ENCODE measurements at regions not wholly inside any gene's neighbourhood (a gene's known extent, or its start where the extent isn't known, plus 50 kb on each side); places are given as distances from the start of the nearest gene placed in this dataset.
A peak's percentile ranks its signal among the peaks of the same experiment; 100 is the strongest.

DNA sequence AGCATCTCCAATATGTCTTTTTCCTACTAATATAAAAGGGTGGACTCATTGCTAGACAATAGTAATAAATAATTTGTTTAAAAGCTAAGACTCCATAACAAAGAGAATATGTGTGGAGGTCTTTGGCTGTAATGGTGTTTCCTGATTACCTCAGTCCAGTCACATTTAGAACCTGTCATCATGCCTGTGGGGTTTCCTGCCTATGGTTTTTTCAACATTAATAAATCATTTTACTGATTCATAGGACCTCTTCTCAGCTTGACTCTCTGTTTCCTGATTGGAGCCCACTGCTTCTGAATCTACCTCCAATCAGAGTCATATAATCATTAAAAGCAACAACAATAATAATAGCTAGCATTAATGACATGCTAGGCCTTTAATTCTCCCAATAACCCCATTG is 52.4 kb upstream of the GNAI1 start:
- intact Hi-C loops (cut with micrococcal nuclease): no loop called here
- Mint-ChIP-seq H3K9me3 (no peaks in the 10 kb centered on the region), H3K36me3 (ENCODE audit: low read depth) (no peaks in the 10 kb centered on the region), H3K27me3 (no peaks in the 10 kb centered on the region), H3K4me1 (ENCODE audit: low read depth) (peaks cover 12% of the 10 kb centered on the region), H3K4me3 (no peak overlapping the region), H3K27ac (no peak overlapping the region)

DNA sequence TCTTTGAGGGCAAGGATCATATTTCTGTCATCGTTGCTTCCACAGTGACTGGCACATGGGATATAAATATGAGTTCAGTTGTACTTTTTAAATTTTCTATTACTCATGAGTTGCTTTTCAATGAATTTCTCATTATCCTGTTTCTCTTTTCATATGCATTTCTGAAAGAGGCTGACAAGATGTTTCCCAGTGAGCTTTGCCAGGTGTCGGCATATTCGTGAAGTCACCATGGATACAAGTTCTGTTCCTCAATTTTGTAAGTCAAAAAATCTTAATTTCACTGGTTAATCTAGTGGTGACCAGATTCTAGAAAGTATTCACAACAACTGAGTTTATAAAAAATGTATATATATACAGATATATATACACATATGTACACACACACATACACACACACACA is 55.7 kb upstream of the GNAI1 start:
- H3K4me1 Mint-ChIP-seq (ENCODE audit: low read depth): peaks cover 12% of the 10 kb centered on the region

DNA sequence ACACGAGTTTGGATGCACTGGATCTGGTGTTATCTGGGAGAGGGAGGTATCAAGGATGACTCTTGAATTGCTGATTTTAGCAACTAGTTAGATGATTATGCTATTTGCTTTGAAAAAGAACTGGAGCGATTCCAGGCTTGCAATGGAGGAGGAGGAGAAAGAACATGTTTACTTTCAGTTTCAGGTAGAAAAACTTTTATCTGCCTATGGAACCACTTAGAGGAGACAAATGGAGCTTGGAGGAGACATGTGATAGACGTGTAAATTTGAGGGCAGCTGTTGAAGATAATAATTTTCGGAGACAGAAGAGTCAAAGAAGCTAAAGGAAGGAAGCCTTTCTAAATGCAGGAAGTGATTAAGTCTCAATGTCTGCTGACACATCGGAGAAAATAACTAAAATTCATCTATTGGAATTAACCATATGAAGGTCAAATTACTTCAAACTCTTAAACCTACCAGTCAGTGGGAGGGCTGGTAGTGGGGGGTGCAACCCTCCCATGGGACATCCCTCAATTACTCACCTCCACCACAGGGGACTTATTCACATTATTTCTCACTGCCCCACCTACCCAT is 56.4 kb upstream of the GNAI1 start:
- Mint-ChIP-seq H3K27ac (peak overlapping the region; percentile 21), H3K27me3 (no peaks in the 10 kb centered on the region), H3K36me3 (ENCODE audit: low read depth) (no peaks in the 10 kb centered on the region), H3K9me3 (peaks cover 9% of the 10 kb centered on the region), H3K4me3 (peak overlapping the region; percentile 72), H3K4me1 (ENCODE audit: low read depth) (peaks cover 12% of the 10 kb centered on the region)
- intact Hi-C loops (cut with micrococcal nuclease): no loop called here

More for the DNA sequence above, 55.7 kb upstream of the GNAI1 start:
- Mint-ChIP-seq H3K27me3 (no peaks in the 10 kb centered on the region), H3K36me3 (ENCODE audit: low read depth) (no peaks in the 10 kb centered on the region), H3K9me3 (peaks cover 7% of the 10 kb centered on the region), H3K27ac (no peak overlapping the region), H3K4me3 (no peak overlapping the region)
- intact Hi-C loops (cut with micrococcal nuclease): no loop called here

DNA sequence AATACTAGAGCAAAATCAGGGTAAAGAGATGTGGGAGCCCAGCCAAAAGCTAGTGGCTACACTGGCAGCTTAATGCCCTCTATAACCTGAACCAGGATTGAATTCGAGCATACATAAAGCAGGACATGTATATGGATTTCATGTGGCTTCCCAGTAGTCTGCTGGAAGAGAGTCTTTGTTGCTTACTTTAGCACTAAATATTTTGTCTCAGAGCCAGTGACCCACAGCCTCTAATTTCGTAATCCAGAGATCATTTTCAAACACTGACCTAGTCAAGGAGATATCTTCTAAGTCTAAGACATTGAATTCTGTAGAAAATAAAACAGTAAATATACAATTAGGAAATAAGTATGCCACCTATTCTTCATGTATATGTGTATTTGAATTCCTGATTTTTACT is 64.2 kb upstream of the GNAI1 start:
- intact Hi-C loops (cut with micrococcal nuclease): no loop called here
- Mint-ChIP-seq H3K4me3 (no peak overlapping the region), H3K27ac (no peak overlapping the region), H3K9me3 (peaks cover 9% of the 10 kb centered on the region), H3K36me3 (ENCODE audit: low read depth) (no peaks in the 10 kb centered on the region), H3K27me3 (no peaks in the 10 kb centered on the region), H3K4me1 (ENCODE audit: low read depth) (no peaks in the 10 kb centered on the region)

DNA sequence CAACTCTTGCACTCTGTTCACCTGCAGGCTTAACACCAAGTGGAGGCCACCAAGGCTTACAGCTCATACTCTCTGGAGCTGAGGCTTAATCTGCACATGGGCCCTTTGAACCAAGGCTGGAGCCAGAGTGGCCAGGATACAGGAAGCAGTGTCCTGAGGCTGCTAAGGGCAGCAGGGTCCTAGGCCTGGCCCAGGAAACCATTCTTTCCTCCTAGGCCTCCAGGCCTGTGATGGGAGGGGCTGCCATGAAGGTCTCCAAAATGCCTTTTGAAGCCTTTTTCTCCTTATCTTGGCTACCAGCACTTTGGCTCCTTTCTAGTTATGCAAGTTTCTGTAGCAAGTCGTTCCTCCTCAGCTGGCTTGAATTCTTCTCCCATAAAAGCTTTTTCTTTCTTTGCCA is 68.0 kb upstream of the GNAI1 start:
- Mint-ChIP-seq H3K36me3 (ENCODE audit: low read depth) (no peaks in the 10 kb centered on the region), H3K27ac (no peak overlapping the region), H3K4me3 (no peak overlapping the region), H3K27me3 (no peaks in the 10 kb centered on the region), H3K4me1 (ENCODE audit: low read depth) (no peaks in the 10 kb centered on the region), H3K9me3 (no peaks in the 10 kb centered on the region)
- intact Hi-C loops (cut with micrococcal nuclease): no loop called here

DNA sequence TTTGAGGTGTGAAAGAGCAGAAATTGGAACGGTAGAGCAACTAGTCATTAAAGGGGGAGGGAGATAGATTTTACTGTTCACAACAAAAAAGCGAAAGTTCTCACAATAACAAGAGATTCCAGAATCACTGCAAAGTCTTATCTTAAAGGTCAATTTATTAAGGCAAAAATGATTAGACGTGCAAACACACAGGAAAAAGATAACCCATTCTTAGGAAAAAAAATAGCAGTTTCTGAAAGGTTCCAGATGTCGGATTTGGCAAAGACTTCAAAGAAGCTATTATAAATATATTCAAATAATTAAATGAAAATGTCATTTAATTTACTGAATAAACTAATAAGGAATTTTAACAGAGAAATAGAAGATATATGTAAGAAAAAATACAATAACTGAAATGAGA is 70.8 kb upstream of the GNAI1 start:
- intact Hi-C loops (cut with micrococcal nuclease): loop anchor here (5.0 kb wide), 1 partner anchor 328 kb away; no protein-coding TSS in a partner anchor
- Mint-ChIP-seq H3K4me3 (no peak overlapping the region), H3K36me3 (ENCODE audit: low read depth) (no peaks in the 10 kb centered on the region), H3K4me1 (ENCODE audit: low read depth) (no peaks in the 10 kb centered on the region), H3K9me3 (no peaks in the 10 kb centered on the region), H3K27me3 (no peaks in the 10 kb centered on the region), H3K27ac (no peak overlapping the region)

DNA sequence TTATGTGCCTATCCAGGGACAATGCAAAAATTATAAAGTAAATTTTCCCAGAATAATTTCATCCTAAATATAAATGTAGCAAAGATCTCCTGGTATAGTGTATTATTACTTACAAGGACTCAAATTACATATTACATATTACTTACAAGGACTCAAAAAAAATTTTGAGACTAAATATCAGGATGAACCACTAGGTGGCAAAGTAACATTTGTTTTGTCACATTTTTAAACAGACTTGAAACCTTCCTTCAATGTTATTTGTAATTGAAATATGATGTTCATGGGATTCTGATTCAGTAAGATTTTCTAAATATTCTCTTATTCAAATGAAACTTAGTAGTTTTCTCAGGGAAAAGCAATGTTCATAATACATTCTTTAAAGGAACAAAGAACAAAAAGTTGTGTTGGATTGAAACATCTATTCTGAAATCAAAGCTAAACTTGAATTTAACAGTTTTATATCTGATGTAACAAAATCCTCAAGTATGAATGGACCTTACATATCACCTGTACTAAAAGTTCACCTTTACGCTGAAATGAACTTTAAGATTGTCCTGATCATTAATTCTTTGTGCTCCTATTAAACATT is 74.3 kb upstream of the GNAI1 start:
- Mint-ChIP-seq H3K4me1 (ENCODE audit: low read depth) (no peaks in the 10 kb centered on the region), H3K4me3 (no peak overlapping the region), H3K36me3 (ENCODE audit: low read depth) (no peaks in the 10 kb centered on the region), H3K9me3 (no peaks in the 10 kb centered on the region), H3K27me3 (no peaks in the 10 kb centered on the region), H3K27ac (no peak overlapping the region)
- intact Hi-C loops (cut with micrococcal nuclease): loop anchor here (1.0 to 5.0 kb wide), 2 partner anchors 332 to 599 kb away; no protein-coding TSS in a partner anchor

DNA sequence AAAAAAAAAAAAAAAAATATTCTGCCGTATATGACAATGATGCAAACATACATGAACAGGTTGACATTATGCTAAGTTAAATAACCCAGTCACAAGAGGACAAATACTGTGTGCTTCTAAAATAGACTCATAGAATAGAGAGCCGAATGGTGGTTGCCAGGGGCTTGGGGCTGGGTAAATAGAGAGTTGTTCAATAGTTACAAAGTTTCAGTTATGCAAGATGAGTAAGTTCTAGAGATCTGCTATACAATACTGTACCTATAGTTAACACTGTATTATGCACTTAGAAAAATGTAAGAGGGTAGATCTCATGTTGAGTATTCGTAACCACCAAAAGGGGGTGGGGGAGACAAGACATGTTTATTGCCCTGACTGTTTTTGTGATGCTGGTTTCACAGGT is 77.1 kb upstream of the GNAI1 start:
- Mint-ChIP-seq H3K4me1 (ENCODE audit: low read depth) (no peaks in the 10 kb centered on the region), H3K36me3 (ENCODE audit: low read depth) (no peaks in the 10 kb centered on the region), H3K9me3 (no peaks in the 10 kb centered on the region), H3K27ac (no peak overlapping the region), H3K27me3 (no peaks in the 10 kb centered on the region), H3K4me3 (no peak overlapping the region)
- intact Hi-C loops (cut with micrococcal nuclease): loop anchor here (10.0 kb wide), 1 partner anchor 397 kb away; no protein-coding TSS in a partner anchor

DNA sequence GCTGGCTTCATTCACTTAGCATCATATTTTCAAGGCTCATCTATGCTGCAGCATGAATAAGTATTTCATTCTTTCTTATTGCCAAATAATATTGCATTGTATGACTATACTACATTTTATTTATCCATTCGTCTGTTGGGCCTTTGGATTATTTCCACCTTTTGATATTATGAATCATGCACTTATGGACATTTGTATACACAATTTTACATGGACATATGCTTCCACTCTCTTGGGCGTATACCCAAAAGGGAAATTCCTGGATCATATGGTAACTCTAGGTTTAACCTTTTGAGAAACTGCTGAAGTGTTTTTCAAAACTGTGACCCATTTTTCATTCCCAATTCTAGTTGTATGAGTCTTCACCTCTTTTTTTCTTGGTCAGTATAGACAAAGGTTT is 80.3 kb upstream of the GNAI1 start:
- H3K27me3 Mint-ChIP-seq: no peaks in the 10 kb centered on the region
- no peak overlapping the region for H3K27ac Mint-ChIP-seq
- intact Hi-C loops (cut with micrococcal nuclease): loop anchor here (10.0 kb wide), 1 partner anchor 400 kb away; no protein-coding TSS in a partner anchor
- no peaks in the 10 kb centered on the region for H3K9me3 Mint-ChIP-seq
- H3K4me1 Mint-ChIP-seq (ENCODE audit: low read depth): no peaks in the 10 kb centered on the region
- no peak overlapping the region for H3K4me3 Mint-ChIP-seq
- no peaks in the 10 kb centered on the region for H3K36me3 Mint-ChIP-seq (ENCODE audit: low read depth)

DNA sequence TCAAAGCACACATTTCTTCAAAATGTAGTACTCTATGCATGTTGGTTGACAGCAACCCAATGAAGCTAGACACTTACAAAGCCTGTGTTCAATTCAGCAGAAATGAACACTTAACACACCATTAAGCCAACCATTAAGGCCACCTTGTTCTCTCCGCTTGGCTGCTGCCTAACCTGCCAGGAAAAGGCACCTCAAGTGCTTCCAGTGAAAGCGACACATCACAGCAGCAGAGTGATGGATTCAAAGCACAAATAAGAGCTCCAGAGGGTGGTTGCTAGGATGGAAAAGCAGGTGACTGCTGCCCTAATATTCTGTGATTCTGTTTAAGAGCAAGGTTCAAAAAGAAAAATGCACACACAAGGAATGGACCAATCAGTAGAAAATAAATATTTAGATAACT is 81.5 kb upstream of the GNAI1 start:
- no peaks in the 10 kb centered on the region for H3K4me1 Mint-ChIP-seq (ENCODE audit: low read depth)
- H3K27me3 Mint-ChIP-seq: no peaks in the 10 kb centered on the region
- H3K4me3 Mint-ChIP-seq: no peak overlapping the region
- intact Hi-C loops (cut with micrococcal nuclease): loop anchor here (10.0 kb wide), 1 partner anchor 402 kb away; no protein-coding TSS in a partner anchor
- no peak overlapping the region for H3K27ac Mint-ChIP-seq
- H3K36me3 Mint-ChIP-seq (ENCODE audit: low read depth): no peaks in the 10 kb centered on the region
- H3K9me3 Mint-ChIP-seq: no peaks in the 10 kb centered on the region

DNA sequence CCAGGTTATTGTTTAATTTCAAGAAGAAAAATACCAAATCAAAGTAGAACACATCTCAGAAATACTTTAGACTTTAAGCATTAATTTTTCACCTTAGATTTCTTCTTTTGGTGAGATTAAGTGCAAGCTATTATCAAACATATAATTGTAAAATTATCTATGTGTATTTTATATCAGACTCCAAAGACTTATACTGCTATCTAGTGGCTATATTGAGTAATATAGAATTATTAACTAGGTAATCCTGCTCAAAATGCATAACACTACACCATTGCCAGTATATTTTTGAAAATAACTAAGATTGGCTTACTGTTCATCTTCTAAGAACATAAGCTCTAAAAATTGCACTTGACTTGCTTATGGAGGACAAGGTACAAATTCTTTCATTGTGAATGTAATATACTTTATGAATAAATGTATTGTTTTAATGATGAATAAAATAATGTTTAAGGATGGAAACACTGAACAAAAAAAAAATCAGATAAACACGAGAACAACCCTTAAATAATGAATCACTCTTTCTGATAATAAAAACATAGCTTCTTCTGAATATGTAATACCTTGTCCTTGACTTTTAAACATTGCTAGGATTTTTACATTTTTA is 86.7 kb upstream of the GNAI1 start:
- Mint-ChIP-seq H3K27ac (no peak overlapping the region), H3K36me3 (ENCODE audit: low read depth) (no peaks in the 10 kb centered on the region), H3K4me1 (ENCODE audit: low read depth) (no peaks in the 10 kb centered on the region), H3K9me3 (peaks cover 11% of the 10 kb centered on the region), H3K4me3 (no peak overlapping the region), H3K27me3 (no peaks in the 10 kb centered on the region)
- intact Hi-C loops (cut with micrococcal nuclease): no loop called here

DNA sequence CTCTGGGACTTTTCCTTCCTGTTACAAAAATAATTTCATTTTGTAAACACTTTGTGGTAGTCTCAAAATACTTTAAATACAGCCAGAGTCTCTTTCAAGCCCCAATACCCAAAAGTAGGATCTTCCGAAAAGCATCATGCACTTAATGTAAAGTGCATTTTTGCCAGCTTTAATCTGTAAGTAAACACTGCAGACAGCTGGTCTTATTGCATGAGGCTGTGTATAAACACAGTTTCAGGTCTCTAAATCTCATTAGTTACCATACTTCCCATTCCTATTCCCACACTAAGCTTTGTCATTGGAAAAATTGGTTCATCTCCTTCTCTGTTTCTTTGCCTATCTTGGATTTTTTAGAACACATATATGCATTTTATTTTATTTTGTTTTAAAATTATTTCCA is 87.6 kb upstream of the GNAI1 start:
- Mint-ChIP-seq H3K27me3 (no peaks in the 10 kb centered on the region), H3K36me3 (ENCODE audit: low read depth) (no peaks in the 10 kb centered on the region), H3K4me3 (no peak overlapping the region), H3K4me1 (ENCODE audit: low read depth) (no peaks in the 10 kb centered on the region), H3K27ac (no peak overlapping the region), H3K9me3 (peaks cover 11% of the 10 kb centered on the region)
- intact Hi-C loops (cut with micrococcal nuclease): no loop called here

DNA sequence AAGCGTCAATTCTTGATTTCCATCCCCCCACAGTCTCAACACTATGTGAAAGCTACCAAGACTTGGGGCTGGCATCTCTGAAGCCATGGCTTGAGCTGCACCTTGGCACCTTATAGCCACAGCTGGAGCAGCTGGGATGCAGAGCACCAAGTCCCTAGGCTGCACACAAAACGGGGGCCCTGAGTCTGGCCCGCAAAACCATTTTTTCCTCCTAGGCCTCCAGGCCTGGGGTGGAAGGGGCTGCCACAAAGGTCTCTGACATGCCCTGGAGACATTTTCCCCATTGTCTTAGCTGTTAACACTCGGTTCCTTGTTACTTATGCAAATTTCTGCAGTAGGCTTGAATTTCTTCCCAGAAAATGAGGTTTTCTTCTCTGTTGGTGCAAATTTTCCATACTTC is 89.8 kb upstream of the GNAI1 start:
- Mint-ChIP-seq H3K27ac (no peak overlapping the region), H3K4me3 (no peak overlapping the region), H3K27me3 (no peaks in the 10 kb centered on the region), H3K4me1 (ENCODE audit: low read depth) (no peaks in the 10 kb centered on the region), H3K9me3 (peaks cover 11% of the 10 kb centered on the region), H3K36me3 (ENCODE audit: low read depth) (no peaks in the 10 kb centered on the region)
- intact Hi-C loops (cut with micrococcal nuclease): no loop called here

DNA sequence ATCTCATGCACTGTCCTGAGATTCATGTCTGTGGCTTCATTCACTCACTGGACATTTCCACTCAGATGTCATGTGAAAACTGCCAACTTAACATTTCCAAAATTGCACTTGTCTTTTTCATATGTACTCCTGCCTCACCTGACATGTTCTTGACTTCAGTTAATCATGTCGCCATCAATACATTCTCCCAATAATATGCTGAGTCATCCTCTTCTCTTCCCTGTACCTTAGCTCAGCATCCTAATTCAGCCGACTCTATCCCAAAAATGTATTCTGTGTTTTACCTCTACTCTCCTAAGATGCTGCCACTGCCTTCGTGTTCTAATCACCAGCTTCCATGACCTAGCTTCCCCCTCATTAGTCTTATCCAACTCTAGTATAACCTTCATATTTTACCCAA is 93.9 kb upstream of the GNAI1 start:
- H3K27ac Mint-ChIP-seq: no peak overlapping the region
- no peaks in the 10 kb centered on the region for H3K36me3 Mint-ChIP-seq (ENCODE audit: low read depth)
- H3K27me3 Mint-ChIP-seq: no peaks in the 10 kb centered on the region
- H3K9me3 Mint-ChIP-seq: peaks cover 11% of the 10 kb centered on the region
- H3K4me1 Mint-ChIP-seq (ENCODE audit: low read depth): no peaks in the 10 kb centered on the region
- intact Hi-C loops (cut with micrococcal nuclease): no loop called here
- no peak overlapping the region for H3K4me3 Mint-ChIP-seq

DNA sequence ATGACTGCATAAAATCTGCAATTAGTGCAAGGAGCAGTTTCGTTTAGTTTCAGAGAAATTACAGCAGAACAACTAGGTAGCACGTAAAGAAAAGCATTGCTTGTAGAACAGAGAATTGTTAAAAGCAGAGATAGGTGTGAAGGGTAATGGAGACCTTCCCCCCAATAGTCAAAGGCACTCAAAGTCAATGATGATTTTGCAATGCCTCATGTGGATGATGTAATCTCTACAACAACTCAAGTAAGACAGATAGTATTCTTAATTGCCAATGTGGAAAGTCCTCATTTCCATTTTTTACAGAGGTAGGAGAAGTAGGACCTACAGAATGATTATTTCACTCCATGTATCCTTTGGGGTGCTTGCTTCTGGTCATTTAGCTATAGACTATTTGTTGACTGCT is 94.3 kb upstream of the GNAI1 start:
- H3K4me1 Mint-ChIP-seq (ENCODE audit: low read depth): no peaks in the 10 kb centered on the region
- no peaks in the 10 kb centered on the region for H3K27me3 Mint-ChIP-seq
- intact Hi-C loops (cut with micrococcal nuclease): no loop called here
- no peak overlapping the region for H3K27ac Mint-ChIP-seq
- H3K36me3 Mint-ChIP-seq (ENCODE audit: low read depth): no peaks in the 10 kb centered on the region
- peaks cover 11% of the 10 kb centered on the region for H3K9me3 Mint-ChIP-seq
- no peak overlapping the region for H3K4me3 Mint-ChIP-seq
